ENCODE measurements at regions not wholly inside any gene's neighbourhood (a gene's known extent, or its start where the extent isn't known, plus 50 kb on each side); places are given as distances from the start of the nearest gene placed in this dataset.

DNA sequence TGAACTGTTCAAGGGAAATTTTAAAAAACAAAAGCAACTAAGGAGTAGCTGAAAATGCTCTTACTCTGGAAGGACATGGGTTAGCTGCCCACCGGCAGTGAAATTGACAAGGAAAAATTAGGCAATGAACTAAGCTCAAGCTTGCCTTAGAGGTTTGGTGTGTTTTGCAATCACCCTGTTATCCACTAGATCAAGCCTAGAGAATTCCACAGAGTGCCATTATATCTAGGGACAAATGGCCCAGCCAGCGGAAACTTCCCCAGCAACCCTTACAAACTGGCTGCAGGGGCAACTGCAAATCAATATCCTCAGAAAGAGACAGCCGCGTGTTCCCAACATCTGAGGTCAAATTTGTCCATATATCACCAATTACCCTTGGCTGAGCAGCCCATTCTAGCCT lies 258.2 kb downstream of the SP3 start:
- no peak for DNase-seq (ENCODE audit: low spot score)
- TF ChIP-seq, protein P1, sequence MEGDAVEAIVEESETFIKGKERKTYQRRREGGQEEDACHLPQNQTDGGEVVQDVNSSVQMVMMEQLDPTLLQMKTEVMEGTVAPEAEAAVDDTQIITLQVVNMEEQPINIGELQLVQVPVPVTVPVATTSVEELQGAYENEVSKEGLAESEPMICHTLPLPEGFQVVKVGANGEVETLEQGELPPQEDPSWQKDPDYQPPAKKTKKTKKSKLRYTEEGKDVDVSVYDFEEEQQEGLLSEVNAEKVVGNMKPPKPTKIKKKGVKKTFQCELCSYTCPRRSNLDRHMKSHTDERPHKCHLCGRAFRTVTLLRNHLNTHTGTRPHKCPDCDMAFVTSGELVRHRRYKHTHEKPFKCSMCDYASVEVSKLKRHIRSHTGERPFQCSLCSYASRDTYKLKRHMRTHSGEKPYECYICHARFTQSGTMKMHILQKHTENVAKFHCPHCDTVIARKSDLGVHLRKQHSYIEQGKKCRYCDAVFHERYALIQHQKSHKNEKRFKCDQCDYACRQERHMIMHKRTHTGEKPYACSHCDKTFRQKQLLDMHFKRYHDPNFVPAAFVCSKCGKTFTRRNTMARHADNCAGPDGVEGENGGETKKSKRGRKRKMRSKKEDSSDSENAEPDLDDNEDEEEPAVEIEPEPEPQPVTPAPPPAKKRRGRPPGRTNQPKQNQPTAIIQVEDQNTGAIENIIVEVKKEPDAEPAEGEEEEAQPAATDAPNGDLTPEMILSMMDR (IDR thresholded peaks at IDR 0.05; ENCODE audit: extremely low read depth, missing control alignments) = no peak

DNA sequence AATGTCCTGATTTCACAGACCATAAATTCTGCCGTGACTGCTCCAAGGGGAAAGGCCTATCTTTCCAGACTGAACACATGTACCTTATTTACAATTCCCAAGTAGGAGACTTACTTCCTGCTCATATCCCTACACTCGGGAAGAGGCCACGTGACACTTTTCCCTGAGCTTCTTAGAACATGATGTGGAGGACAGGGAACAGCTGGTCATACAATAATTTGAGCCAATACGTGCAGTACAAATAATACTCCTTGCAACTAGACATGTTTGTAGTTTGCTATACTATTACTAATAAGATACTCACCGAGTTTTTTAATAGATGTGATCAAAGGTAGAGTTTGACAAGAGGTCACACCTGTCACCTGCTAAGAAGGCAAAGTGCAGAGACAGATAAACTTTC lies 256.4 kb downstream of the SP3 start:
- TF ChIP-seq, protein P1 (IDR thresholded peaks at IDR 0.05; ENCODE audit: extremely low read depth, missing control alignments) = no peak
- no peak for DNase-seq (ENCODE audit: low spot score)

DNA sequence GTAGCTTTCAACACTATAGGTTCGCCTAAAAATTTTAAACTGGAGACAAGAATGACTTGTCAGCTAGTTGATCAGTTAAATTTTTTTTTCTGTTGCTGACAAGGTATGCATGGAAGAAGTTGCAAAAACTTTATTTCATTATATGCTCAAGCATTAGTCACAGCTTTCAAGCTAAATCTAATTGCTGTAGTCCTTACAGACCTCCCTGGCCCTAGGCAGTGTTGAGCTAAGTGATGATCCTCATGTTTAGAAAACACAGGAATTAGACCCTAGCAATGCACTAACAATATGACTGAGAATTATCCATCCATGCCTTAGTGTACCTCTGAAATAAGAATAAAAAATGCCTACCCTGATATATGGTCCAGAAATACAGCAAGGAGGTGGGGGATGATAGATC lies 253.4 kb downstream of the SP3 start:
- DNase-seq (ENCODE audit: low spot score) = no peak
- TF ChIP-seq, protein P1 (IDR thresholded peaks at IDR 0.05; ENCODE audit: extremely low read depth, missing control alignments) = no peak

DNA sequence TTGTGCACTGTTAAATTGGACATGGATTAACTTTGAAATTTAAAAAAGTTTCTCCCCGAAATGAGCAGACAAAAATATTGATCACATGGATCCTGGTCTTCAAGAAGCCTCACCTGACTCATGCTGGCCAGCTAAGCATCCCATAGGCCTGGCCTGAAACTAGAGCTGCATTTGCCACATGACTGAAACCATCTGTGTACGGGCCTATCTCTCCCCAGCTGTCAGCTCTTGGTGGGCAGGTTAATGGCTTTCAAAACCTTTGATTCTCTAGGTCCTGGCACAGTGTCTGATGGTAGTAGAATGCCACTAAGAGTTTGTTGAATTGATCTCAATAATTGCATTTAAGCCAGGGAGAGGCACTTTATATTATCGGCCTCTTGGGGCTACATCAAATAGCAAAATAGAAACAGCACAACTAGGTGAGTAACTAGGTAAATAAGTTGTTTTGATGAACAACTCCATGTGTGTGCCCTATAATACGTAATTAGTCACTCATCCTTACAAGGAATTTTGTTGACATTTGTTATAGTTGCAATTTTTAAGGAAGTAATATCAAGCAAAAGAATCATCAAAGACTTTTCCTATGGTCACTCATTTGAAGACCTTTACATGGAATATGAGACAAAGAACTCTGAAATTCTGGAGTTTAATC lies 251.1 kb downstream of the SP3 start:
- TF ChIP-seq, protein P1 (IDR thresholded peaks at IDR 0.05; ENCODE audit: extremely low read depth, missing control alignments) = no peak
- DNase-seq (ENCODE audit: low spot score) = no peak

DNA sequence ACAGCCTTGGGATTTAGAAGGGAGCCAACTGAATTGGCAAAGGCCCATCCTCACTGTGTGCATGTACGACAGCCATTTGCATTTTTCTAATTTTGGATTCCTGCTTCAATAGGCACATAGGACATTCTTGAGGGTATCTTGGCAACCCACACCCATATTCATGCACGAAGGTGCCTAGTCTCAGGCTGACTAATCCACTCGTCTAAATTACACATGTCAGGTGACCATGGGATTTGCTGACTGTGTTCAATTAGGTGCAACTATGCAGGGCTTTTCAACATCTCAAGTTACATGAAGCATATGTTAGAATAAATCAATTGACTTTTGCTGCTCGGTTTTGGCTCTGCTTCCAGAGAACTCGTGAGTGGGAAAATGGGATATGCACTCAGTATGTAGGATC lies 249.7 kb downstream of the SP3 start:
- no peak for DNase-seq (ENCODE audit: low spot score)

DNA sequence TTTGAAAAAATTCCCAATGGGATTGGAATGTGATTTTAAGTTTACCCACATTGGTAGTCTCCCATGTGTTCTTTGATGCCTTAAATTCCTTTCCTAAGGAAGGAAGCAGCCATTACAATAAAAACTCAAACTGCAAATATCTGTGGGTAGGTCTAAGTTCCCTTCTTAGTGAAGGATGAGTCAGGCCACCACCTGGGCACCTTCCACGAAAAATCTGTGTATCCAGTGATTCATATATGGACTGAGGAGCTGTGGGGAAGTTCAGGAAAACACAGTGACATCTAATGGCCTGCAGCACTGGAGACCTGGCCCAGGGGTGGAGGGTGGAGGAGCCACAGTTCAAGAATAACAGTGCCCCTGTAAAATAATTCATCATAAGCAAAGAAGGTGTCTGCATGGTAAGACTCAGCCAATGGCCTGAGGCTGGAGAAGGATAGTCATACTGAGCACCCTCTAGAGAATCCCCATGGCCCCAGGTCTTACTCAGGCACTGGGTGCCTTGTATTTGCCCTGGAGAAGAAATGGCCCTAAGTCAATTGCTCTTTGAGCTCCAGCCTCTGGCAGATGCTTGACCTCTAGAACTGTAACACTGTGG lies 248.6 kb downstream of the SP3 start:
- TF ChIP-seq, protein P1 (IDR thresholded peaks at IDR 0.05; ENCODE audit: extremely low read depth, missing control alignments) = no peak
- no peak for DNase-seq (ENCODE audit: low spot score)

More for the DNA sequence above, 249.7 kb downstream of the SP3 start:
- TF ChIP-seq, protein P1 (IDR thresholded peaks at IDR 0.05; ENCODE audit: extremely low read depth, missing control alignments) = no peak

DNA sequence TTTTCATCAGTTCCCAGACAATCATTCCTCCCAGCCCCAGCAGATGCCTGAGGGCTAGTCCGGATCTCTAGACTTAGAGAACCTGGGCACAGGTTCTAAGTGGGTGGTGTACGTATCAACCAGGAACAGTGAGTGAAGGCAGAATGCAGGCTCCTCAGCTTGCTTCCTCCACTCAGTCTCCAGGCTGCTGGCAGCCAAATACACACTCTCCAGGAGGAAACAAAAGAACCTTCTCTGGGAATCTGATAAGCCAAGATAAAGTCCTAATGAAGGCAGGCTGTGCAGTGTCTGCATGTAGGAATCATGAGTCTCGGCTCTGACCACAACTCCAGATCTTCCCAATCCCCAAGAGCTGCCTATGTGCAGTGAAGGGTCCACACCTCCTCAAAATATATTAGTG lies 245.7 kb downstream of the SP3 start:
- TF ChIP-seq, protein P1 (IDR thresholded peaks at IDR 0.05; ENCODE audit: extremely low read depth, missing control alignments) = no peak
- DNase-seq (ENCODE audit: low spot score) = no peak
